ENCODE measurements at regions not wholly inside any gene's neighbourhood (a gene's known extent, or its start where the extent isn't known, plus 50 kb on each side); places are given as distances from the start of the nearest gene placed in this dataset.

GRCh38 chr2:9118383-9118960 lies 88.1 kb upstream of the ASAP2 start:
- Histone ChIP-seq H3K27me3 (ENCODE audit: low read depth) (no peaks in the 10 kb centered on the region), H3K9me3 (no peaks in the 10 kb centered on the region), H3K4me1 (no peaks in the 10 kb centered on the region), H3K4me3 (no peak overlapping the region), H3K36me3 (replicated peaks) (no peaks in the 10 kb centered on the region)
- in situ Hi-C loops (cut with MboI; ENCODE audit: low sequenced_read_pairs) = no loop called here
- no peak for DNase-seq (ENCODE audit: low spot score in 2 of 2)

DNA sequence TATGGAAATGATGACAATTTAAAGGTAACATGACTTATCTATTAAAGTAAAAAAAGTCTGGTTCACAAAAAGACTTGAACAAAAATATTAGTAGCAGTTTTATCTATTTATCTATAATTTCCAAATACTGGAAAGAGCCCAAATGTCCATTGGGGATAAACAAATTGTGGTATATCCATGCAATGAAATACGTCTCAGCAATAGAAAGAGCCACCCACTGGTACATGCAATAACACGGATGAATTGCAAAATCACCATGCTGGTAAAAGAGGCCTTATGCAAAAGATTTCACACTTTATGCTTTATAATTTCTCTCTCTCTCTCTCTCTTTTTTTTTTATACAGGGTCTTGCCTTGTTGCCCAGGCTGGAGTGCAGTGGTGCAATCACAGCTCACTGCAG lies 91.4 kb upstream of the ASAP2 start:
- H3K4me3 ChIP-seq = no peak overlapping the region
- no peak for DNase-seq (ENCODE audit: low spot score in 2 of 2)
- no peaks in the 10 kb centered on the region for H3K4me1 ChIP-seq
- no peaks in the 10 kb centered on the region for H3K9me3 ChIP-seq
- H3K36me3 ChIP-seq (replicated peaks) = no peaks in the 10 kb centered on the region
- no peaks in the 10 kb centered on the region for H3K27me3 ChIP-seq (ENCODE audit: low read depth)
- in situ Hi-C loops (cut with MboI; ENCODE audit: low sequenced_read_pairs) = no loop called here

DNA sequence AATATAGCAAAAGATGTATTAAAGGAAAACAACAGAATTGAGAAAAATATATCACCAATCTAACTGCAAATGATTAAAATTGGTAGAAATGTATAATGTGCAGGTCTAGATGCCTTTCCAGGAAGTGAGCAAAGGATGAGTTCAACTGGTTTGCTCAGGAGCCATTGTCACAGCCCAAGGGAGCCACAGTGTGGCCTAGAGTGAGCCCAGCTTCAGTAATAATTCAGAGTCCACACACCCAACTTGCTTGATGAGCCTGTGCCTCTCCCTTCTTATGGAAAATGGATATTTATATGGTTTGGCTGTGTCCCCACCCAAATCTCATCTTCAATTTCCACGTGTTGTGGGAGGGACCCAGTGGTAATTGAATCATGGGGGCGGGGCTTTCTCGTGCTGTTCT lies 92.2 kb upstream of the ASAP2 start:
- H3K27me3 ChIP-seq (ENCODE audit: low read depth) = no peaks in the 10 kb centered on the region
- no peak overlapping the region for H3K4me3 ChIP-seq
- no peaks in the 10 kb centered on the region for H3K9me3 ChIP-seq
- no peaks in the 10 kb centered on the region for H3K36me3 ChIP-seq (replicated peaks)
- no peaks in the 10 kb centered on the region for H3K4me1 ChIP-seq
- in situ Hi-C loops (cut with MboI; ENCODE audit: low sequenced_read_pairs) = no loop called here
- DNase-seq (ENCODE audit: low spot score in 2 of 2) = no peak

GRCh38 chr2:9113916-9114315 lies 92.7 kb upstream of the ASAP2 start:
- Histone ChIP-seq H3K4me1 (no peaks in the 10 kb centered on the region), H3K4me3 (no peak overlapping the region), H3K36me3 (replicated peaks) (no peaks in the 10 kb centered on the region), H3K9me3 (no peaks in the 10 kb centered on the region), H3K27me3 (ENCODE audit: low read depth) (no peaks in the 10 kb centered on the region)
- DNase-seq (ENCODE audit: low spot score in 2 of 2) = no peak
- in situ Hi-C loops (cut with MboI; ENCODE audit: low sequenced_read_pairs) = no loop called here

GRCh38 chr2:9113262-9113661 lies 93.3 kb upstream of the ASAP2 start:
- in situ Hi-C loops (cut with MboI; ENCODE audit: low sequenced_read_pairs) = no loop called here
- no peaks in the 10 kb centered on the region for H3K9me3 ChIP-seq
- H3K27me3 ChIP-seq (ENCODE audit: low read depth) = no peaks in the 10 kb centered on the region
- H3K4me1 ChIP-seq = no peaks in the 10 kb centered on the region
- no peaks in the 10 kb centered on the region for H3K36me3 ChIP-seq (replicated peaks)
- no peak overlapping the region for H3K4me3 ChIP-seq
- no peak for DNase-seq (ENCODE audit: low spot score in 2 of 2)

DNA sequence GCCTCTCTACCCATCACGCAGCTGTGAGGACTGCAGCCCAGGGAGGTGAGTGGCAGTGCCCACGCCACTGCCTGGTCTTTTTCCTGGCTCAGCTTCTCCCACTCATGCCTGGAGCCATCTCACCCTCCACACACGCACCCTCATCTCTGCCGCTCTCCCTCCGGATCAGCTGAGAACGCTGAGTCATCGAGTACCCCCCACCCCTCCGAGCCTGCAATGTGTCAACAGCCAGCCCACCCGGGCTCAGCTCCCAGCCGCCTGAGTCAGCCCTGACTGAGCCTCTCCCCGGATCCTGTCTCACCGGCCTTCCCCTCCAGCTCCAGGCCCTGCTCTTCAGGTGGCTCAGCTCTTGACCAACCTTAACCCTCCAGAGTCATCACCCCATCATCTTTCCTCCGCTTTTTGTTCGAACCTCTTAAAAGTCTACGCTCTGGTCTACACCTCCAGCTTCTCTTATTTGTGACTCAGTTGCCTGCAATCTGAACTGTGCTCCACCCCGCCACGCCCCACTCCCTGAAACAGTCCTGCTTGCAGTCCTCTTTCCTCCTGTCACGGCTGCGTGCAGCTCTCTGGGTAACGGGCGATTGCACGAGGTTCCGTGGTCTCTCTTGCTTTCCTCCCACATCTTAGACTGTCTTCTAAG lies 94.4 kb upstream of the ASAP2 start:
- no peaks in the 10 kb centered on the region for H3K36me3 ChIP-seq (replicated peaks)
- no peak for DNase-seq (ENCODE audit: low spot score in 2 of 2)
- no peaks in the 10 kb centered on the region for H3K27me3 ChIP-seq (ENCODE audit: low read depth)
- no peak overlapping the region for H3K4me3 ChIP-seq
- H3K9me3 ChIP-seq = no peaks in the 10 kb centered on the region
- in situ Hi-C loops (cut with MboI; ENCODE audit: low sequenced_read_pairs) = no loop called here
- H3K4me1 ChIP-seq = no peaks in the 10 kb centered on the region

- no peaks in the 10 kb centered on the region for H3K27me3 ChIP-seq (ENCODE audit: low read depth)
- H3K36me3 ChIP-seq (replicated peaks) = no peaks in the 10 kb centered on the region
- in situ Hi-C loops (cut with MboI; ENCODE audit: low sequenced_read_pairs) = no loop called here
- H3K4me1 ChIP-seq = no peaks in the 10 kb centered on the region
- H3K9me3 ChIP-seq = no peaks in the 10 kb centered on the region
- H3K4me3 ChIP-seq = no peak overlapping the region
- DNase-seq (ENCODE audit: low spot score in 2 of 2) = peak in 1 of 2 experiments; percentile 34
Observed at GRCh38 chr2:9110893-9111569, 95.6 kb upstream of the ASAP2 start.

DNA sequence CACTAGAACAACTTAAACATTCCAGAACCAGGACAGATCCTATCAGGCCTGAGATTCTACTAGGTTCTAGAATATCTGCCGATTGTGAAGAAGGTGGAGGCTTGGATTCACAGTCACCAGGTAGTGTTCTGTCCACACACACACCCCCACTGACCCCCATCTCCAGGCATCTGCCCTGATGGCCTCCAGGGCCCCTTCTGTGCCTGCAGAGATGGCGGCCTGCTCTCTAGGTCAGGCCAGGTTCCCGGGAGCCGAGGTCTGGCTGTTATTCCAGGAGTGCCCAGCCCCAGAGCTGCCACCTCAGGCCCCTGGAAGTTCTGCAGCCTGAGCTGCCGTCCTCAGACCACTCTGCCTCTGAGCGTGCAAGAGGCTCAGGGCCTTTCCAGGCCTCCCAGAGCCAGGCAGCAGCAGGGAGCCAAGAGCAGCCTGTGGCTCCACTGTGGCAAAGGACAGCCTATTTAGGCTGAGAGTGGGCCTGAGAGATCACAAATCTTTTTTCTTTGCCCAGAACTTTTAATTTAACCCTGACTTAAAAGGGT lies 96.2 kb upstream of the ASAP2 start:
- no peaks in the 10 kb centered on the region for H3K4me1 ChIP-seq
- H3K36me3 ChIP-seq (replicated peaks) = no peaks in the 10 kb centered on the region
- in situ Hi-C loops (cut with MboI; ENCODE audit: low sequenced_read_pairs) = no loop called here
- no peak overlapping the region for H3K4me3 ChIP-seq
- no peaks in the 10 kb centered on the region for H3K9me3 ChIP-seq
- no peak for DNase-seq (ENCODE audit: low spot score in 2 of 2)
- H3K27me3 ChIP-seq (ENCODE audit: low read depth) = no peaks in the 10 kb centered on the region

- no peaks in the 10 kb centered on the region for H3K4me1 ChIP-seq
- in situ Hi-C loops (cut with MboI; ENCODE audit: low sequenced_read_pairs) = no loop called here
Observed at GRCh38 chr2:9109871-9110270, 96.7 kb upstream of the ASAP2 start.

DNA sequence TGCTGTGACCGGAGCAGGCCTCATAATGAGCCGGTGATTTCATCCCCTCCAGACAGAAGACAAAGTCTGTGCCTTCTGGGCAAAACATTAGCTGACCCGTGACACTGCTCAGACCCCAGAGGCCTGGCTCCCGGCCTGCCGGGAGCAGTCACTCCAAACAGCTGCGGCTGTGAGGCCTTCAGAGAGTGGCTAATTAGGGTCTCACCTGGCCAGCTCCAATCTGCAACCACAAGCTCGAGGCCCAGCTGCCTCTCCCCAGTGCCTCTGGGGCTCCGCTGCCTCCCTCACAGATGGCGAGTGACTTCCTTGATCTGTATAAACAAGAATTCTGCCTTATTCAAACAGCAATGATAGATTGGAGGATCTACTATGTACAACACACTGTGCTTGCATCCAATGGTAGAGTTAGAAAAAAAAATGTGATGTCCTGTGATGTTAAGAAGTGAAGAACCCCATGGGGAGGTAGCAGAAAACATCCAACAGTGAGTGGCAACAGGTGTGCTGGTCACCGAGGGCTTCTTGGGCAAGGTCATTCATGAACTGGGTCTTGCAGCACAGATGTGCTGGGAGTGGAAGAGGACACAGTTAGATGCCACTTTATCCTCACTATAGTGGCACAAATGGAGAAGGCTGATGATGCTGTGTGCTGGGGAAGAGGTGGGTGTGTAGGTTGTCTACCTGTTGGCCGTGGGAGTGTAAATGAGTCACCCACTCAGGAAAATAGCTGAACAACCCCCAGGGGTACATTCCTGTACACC lies 98.2 kb upstream of the ASAP2 start:
- no peak for DNase-seq (ENCODE audit: low spot score in 2 of 2)
- H3K4me1 ChIP-seq = no peaks in the 10 kb centered on the region
- in situ Hi-C loops (cut with MboI; ENCODE audit: low sequenced_read_pairs) = no loop called here
- no peaks in the 10 kb centered on the region for H3K36me3 ChIP-seq (replicated peaks)
- H3K9me3 ChIP-seq = no peaks in the 10 kb centered on the region
- no peaks in the 10 kb centered on the region for H3K27me3 ChIP-seq (ENCODE audit: low read depth)
- H3K4me3 ChIP-seq = no peak overlapping the region

More at GRCh38 chr2:9109871-9110270, 96.7 kb upstream of the ASAP2 start:
- Histone ChIP-seq H3K4me3 (no peak overlapping the region), H3K27me3 (ENCODE audit: low read depth) (no peaks in the 10 kb centered on the region), H3K36me3 (replicated peaks) (no peaks in the 10 kb centered on the region), H3K9me3 (no peaks in the 10 kb centered on the region)
- DNase-seq (ENCODE audit: low spot score in 2 of 2) = no peak

DNA sequence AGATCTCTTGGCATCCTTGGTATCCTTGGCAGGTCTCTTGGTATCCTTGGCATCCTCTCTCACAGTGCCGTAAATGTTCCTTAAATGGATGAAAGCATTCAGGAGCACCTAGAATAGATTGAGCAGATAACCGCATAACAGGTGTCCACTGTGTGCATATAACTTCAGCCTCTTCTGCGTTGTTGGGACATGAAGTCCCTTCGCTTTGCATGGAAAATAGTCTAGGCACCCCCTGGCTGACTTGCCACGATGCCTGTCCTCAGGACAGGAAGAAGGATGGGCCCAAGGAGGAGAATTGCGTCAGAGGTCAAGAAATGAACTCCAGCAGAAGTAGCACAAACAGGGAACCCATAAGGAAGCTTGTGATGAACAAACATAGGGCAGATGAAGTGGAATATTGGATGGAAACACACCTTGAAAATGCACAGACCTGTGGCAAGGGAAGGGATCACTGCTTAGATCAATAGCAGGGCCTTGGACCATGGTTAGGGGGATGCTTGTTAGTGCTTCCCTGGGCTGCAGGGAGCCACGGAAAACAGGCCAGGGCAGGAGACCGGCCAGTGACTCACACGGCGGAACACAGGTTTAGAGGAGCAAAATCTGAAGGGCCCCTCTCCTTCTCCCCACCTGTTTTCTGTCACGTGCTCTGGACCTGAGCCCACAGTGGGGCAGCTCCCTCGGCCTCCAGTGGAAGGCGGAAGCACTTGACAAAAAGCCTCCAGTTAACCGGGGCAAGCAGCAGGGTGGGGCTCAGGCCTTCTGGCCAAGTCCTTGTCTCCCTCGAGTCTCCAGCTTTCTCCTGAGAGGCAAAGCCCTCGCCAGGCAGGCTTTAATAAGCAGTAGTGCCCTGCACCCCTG lies 99.2 kb upstream of the ASAP2 start:
- in situ Hi-C loops (cut with MboI; ENCODE audit: low sequenced_read_pairs) = no loop called here
- Histone ChIP-seq H3K9me3 (no peaks in the 10 kb centered on the region), H3K4me1 (no peaks in the 10 kb centered on the region), H3K4me3 (no peak overlapping the region), H3K36me3 (replicated peaks) (no peaks in the 10 kb centered on the region), H3K27me3 (ENCODE audit: low read depth) (no peaks in the 10 kb centered on the region)
- DNase-seq (ENCODE audit: low spot score in 2 of 2) = no peak

DNA sequence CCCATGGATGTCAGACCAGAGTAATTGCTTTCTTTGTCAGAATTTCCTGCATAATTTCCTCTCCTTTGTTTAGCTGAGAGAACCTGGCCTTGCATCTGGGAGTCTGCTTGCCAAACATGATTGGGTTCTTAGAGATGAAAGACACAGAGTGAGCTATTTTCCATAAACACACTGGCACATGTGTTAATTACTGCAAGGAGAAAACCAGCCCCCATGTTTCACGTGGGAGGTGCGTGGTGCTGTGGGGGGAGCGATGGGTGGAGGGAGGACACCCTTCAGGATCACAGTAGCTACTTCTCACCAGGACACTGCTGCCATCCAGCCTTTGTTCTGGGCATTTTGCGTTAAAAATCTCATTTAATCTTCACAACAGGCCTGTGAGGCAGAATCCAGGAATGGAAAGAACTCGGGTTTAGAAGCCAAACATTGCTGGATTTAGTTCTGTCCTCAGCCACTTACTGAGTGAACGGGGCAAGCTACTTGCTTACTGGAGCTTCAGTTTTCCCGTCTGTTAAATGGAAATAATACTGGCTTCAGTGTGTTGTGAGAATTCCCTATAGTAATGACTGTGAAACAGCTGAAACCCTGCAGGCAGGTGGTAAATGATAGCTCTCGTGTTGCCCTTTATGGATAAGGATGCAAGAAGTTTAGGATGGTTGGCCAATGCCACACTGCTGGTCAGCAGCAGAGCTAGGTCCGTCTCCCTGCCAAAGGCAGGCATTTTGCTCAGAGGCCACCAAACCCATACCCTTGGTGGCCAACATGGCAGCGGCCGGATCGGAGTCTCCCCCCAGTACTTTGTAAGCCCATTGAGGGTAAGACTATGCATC lies 100.1 kb upstream of the ASAP2 start:
- Histone ChIP-seq H3K9me3 (no peaks in the 10 kb centered on the region), H3K4me3 (no peak overlapping the region), H3K4me1 (no peaks in the 10 kb centered on the region), H3K36me3 (replicated peaks) (no peaks in the 10 kb centered on the region), H3K27me3 (ENCODE audit: low read depth) (no peaks in the 10 kb centered on the region)
- no peak for DNase-seq (ENCODE audit: low spot score in 2 of 2)
- in situ Hi-C loops (cut with MboI; ENCODE audit: low sequenced_read_pairs) = no loop called here
